ENCODE measurements at regions not wholly inside any gene's neighbourhood (a gene's known extent, or its start where the extent isn't known, plus 50 kb on each side); places are given as distances from the start of the nearest gene placed in this dataset.

DNA sequence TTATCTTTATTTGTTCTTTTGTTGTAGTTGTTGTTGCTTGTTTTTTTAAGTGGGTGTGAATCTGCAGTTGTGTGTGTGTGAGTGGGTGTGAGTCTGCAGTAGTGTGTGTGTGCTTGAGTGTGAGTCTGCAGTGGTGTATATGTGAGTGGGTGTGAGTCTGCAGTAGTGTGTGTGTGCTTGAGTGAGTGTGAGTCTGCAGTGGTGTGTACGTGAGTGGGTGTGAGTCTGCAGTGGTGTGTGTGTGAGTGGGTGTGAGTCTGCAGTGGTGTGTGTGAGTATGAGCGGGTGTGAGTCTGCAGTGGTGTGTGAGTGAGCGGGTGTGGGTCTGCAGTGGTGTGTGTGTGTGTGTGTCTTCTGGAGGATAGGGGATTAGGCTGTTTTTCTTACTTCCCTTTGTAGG is 1186.8 kb upstream of the SEL1L start:
- TF ChIP-seq CTCF (IDR thresholded peaks at IDR 0.05; ENCODE audit: extremely low read depth in 1 of 2, insufficient read depth in 1 of 2, low read depth in 1 of 2, low read length in 2 of 2) = no peak
- no peak for TF ChIP-seq EZH2 (IDR thresholded peaks at IDR 0.05; ENCODE audit: borderline replicate concordance, low read depth, low read length, severe bottlenecking)
- no peak for TF ChIP-seq POLR2AphosphoS5 (IDR thresholded peaks at IDR 0.05; ENCODE audit: insufficient read depth, low read depth, low read length)
- TF ChIP-seq, protein P1, sequence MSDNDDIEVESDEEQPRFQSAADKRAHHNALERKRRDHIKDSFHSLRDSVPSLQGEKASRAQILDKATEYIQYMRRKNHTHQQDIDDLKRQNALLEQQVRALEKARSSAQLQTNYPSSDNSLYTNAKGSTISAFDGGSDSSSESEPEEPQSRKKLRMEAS (IDR thresholded peaks at IDR 0.05; ENCODE audit: insufficient read depth, insufficient read length) = no peak
- no peak for TF ChIP-seq POLR2A (IDR thresholded peaks at IDR 0.05; ENCODE audit: low read depth, low read length)
